Caki2 (cell line): ENCODE measurements at regions not wholly inside any gene's neighbourhood (a gene's known extent, or its start where the extent isn't known, plus 50 kb on each side); places are given as distances from the start of the nearest gene placed in this dataset.

Experiments
- DNase-seq: peaks from one replicate; pipeline ENCODE4 v3.0.0-alpha.2; 2015; ENCODE audit warnings: low read depth
- in situ Hi-C: cut with HindIII; loops from 2 replicates; pipeline ENCODE4 v1.10.0; 2016; ENCODE audit warnings: low sequenced_read_pairs, low pct_unique_long_range_greater_than_20kb, mixed read lengths

DNA sequence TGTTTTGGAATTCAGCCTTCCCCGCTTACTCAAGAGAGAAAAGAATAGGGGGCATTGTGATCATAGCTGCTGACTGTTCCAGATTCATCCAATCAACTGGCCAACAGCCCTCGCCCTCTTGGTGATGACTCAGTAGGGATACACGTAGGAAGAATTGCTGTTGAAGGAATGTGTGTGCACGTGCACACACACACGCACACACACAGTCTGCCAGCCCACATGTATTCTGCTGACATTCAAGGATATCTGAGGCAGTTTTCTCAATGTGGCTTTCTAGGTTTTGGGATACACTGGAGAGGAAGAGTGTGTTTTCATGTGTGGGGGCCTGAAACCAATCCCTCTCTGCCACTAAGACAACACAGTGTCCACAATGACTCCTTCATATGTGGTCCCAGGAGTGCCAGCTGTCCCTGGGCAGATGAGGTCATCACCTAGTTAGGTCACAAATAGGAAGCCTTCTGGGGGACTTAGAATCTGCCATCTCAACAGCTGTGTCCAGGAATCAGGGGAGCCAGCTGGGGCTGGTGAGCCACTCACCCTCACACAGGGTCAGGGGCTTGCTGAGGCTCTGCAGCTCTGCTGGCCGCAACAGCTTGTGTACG is 352.6 kb downstream of the SS18 start:
- in situ Hi-C loops, result no loop called here
- DNase-seq, result peak; percentile 78

DNA sequence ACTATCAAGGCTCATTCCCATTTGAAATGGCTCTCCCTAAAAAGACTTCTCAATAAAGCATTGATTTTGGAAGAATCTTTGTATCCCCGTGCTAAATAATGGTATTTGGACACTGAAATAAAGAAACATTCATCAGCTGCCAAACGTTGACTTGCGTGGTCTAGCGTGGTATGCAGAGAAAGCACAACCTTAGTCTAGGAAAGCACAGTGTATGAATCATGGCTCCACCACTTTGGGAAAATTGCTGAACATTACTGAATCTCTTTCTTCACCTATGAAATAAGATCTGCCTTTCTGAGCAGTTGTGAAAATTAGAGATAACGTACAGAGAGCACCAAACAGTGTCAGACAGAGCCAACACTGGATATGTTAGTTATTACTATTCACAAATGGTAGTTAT is 353.9 kb downstream of the SS18 start:
- DNase-seq, result no peak
- in situ Hi-C loops, result no loop called here

DNA sequence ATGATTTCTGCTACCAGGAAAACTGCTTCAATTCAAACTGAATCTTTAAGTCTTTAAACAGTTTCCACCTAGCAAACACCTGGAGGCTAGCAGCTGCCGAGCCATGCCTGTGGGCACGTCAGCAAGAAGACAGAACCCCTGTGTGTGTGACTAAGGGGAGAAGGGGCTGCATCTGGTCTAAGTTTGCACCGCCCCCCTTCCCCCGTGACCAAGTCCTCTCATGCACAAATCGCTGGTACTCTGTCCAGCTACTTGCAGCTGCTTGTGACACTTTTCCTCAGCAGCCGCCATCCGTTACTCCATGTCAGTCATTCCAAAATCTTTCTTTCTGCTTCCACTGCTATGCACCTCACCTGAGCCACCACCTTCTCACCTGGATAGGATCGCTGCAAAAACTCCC is 355.0 kb downstream of the SS18 start:
- in situ Hi-C loops, result no loop called here
- DNase-seq, result no peak

DNA sequence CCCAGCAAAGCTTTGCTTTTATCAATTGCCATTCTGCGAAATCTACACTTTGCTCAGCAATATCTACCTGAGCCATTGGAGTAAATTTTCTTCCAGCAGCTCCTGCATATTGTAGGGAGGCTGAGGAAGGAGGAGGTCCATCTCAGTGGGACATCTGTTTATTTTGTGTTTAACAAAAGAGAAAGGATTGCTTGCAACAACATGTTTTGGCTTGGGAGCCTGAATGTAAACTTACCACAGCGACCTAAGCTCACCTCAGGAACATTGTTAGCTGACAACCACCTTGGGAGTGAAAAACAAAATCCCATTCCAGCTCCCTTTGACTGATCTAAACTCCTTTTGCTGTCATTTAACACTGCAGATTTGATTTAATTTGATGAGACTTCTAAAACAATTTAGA is 356.1 kb downstream of the SS18 start:
- no peak for DNase-seq
- in situ Hi-C loops, result no loop called here

DNA sequence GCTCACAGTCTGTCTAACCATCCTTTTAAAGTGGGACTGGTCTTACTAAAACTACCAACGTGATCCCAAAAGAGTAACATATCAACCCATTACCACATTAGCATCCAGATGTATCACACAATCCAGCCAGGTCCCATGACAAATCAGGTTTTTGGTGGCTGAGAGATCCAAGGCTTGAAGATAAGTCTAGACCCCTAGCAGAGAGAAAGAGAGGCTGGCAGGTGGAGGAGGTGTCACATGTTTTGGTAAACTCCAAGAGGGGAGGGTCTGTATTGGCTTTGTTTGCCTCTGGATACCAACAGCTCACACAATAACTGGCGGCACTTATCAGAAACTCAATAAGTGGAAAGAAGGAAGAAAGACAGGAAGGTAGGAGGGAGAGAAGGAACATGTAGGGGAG is 357.6 kb downstream of the SS18 start:
- DNase-seq, result no peak
- in situ Hi-C loops, result no loop called here

DNA sequence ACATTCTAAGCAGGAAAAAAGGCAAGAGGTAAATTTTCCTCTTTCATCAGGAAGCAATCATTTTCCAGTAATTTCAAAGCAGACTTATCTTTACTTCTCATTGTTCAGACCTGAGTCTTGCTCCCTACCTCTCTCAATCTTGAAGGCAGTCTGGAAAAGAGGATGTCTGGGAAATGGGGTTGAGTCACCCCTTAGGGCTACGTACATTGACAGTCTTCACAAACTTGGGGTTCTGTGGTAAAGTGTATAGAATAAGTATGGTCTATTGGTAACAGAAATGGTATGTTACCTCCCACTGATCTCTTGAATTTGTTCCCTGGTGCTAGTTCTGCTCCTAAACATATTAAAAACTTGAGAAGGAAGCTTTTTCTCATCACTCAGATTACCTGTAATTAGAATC is 361.3 kb downstream of the SS18 start:
- DNase-seq, result no peak
- in situ Hi-C loops, result no loop called here

DNA sequence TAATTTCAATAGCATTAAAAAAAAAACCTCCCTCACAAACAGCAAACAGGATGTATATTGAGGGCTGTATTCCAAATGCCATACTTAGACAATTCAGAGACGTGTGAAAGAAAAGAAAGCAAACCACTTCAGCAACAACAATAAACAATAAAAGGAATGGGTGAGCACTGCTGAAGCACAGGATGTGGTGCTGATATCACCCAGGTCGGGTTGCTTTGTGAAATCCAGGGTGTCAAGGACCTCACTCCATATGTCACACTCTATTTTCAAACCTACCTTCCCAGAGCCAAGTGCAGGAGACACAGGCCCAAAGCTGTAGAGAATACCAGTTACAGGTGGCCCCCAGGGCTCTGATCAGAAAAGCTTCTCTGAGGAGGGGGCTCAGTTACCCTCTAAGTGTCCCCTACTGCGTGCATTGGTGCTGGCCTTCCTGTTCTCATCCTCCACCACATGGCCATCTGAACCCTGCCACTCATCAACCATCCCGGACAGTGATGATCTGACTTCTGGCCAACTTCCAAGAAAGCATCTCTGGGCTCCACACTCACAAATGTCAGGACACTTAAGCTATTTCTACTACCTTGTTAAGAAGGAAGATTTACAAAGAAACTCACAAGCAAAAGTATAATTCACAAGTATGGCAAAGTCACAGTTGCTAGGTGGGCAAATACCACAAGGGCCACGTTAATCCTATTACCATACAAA is 363.0 kb downstream of the SS18 start:
- in situ Hi-C loops, result no loop called here
- DNase-seq, result no peak

DNA sequence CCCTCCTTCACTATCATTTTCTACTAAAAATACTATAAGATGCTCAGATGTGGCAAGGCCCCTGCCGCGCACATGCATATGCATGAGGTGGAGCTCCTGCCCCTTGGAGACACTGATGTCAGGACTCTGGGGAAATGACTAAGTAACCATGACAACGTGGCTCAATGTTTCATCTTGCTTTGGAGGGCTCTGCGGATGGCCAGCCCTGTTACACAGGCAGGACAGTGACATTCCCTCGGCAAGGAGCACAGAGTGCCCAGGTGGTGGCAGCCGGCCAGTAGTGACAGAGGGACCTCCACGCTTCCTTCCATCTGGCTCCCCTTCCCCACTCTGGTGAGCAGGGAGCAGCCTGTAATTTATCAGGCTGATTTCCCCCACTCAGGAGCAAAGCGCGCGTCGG is 364.1 kb downstream of the SS18 start:
- no peak for DNase-seq
- in situ Hi-C loops, result no loop called here

DNA sequence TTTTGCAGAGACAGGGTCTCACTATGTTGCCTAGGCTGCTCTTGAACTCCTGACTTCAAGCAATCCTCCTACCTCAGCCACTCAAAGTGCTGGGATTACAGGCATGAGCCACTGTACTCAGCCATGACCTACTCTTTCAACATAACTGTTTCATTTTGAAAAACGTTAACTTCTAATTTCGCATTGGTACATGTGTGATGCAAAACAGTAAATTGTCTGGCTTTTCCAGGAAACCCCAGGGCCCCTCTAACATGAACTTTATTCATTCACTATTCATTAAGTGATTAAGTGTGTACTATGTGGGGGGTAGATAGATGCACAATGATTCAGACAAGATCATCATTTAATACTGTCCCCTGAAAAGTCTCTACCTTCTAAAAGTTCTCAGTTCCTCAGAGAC is 364.9 kb downstream of the SS18 start:
- in situ Hi-C loops, result no loop called here
- DNase-seq, result no peak

DNA sequence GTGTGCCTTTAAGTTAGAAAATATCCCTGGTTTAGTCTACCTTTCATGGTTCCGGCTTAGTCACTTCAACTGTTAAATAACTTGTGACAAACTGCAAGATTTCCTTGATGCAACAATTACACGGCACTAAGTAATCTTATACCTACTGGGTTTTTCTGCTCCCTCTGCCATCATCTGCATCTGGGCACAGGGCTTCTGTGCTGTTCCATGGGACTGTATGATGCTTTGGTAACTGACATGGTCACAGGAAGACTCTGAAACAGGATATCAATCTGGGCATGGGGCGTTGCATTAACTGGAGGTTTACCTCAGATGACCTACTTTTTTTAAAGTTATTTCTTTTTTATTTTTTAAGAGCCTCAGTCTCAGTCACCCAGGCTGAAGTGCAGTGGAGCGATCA is 365.4 kb downstream of the SS18 start:
- DNase-seq, result no peak
- in situ Hi-C loops, result no loop called here

DNA sequence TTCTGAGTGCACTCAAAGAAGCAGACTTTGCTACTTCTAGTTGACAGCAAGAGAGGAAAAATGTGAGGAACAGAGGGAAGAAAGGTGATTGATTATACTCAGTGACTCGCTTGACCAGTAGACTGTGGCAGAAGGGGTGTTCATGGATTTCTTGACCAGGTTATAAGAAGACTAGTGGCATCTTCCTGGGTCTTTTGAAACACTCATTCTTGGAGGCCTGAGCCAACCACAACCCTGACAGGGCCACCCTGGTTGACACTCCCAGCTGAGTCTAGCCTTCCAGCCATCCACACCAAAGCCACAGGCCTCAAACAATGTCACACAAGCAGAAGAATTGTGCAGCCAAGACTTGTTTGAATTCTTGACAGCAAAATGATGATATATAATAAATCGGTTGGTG is 366.3 kb downstream of the SS18 start:
- in situ Hi-C loops, result no loop called here
- peak; percentile 34 for DNase-seq

DNA sequence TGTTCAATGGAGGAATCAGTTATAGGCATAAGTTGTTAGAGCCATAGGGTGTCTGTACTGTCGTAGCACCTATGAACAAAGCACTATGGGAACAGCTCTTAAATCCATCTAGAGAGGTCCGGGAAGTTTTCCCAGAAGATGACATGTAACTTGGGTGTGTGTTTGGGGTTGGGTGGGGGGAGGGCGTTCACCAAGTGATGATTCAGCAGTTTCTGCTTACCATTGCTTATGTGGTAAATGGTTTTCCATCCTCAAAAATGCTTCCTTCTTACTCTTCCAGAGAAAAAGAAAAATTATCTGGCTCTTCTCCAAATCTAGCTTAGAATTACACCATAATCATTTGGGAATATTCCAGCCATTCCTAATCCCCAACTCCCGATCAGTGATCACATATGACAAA is 361.1 kb upstream of the ZNF521 start:
- in situ Hi-C loops, result no loop called here
- no peak for DNase-seq

DNA sequence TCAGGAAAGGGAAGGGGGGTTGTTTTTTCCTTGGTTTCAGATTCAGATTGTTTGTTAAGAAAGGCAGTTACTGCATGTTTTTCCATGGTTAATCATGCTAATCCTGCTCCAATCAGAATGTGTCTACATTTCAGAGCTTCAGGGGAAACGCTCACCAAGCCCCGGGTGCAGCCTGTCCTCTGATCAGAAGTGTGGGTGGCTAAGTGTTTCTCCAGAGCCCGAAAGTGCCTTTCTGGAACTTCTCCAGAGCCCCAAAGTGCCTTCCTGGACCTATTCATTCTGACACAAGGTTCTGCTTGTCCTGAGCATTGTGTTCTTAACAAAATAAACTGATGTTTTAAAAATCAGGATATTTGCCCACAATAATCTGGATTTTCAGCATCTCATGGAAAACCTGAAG is 359.0 kb upstream of the ZNF521 start:
- in situ Hi-C loops, result no loop called here
- no peak for DNase-seq

DNA sequence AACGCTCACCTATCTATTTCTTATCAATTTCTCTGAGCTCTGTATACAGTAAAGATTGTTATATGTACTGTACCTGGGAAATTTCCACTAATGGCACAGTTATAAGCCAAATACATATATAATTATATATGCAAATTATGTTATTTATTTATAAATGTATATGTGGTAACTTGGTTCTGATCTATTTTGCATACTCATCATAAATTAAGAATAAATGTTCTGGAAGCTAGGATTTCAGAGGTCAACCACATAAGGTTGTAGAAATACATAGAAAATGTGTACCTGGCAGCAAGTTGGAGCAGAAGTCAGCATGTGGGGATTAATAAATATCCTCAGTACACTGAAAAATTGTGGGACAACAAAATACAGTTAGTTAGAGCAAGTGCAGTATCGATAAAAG is 353.7 kb upstream of the ZNF521 start:
- no peak for DNase-seq
- in situ Hi-C loops, result no loop called here

DNA sequence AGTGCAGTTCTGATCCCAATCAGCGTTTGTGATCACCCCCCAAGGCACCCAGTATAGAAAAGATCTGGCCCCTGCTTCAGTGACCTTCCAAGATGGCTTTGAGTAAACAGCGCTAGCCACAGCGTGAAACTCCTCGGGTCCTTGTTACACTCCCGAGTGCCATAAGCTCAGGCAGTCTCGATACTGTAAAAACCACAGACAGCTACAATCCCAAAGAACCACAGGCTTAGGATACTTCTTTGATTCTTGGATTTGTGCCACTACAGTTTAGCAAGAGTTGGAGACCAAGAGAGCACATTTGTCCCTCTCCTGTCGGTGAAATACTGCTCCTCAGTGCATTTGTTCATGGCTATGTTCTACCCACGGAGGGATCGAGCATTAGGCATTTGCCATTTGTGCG is 352.5 kb upstream of the ZNF521 start:
- no peak for DNase-seq
- in situ Hi-C loops, result no loop called here

DNA sequence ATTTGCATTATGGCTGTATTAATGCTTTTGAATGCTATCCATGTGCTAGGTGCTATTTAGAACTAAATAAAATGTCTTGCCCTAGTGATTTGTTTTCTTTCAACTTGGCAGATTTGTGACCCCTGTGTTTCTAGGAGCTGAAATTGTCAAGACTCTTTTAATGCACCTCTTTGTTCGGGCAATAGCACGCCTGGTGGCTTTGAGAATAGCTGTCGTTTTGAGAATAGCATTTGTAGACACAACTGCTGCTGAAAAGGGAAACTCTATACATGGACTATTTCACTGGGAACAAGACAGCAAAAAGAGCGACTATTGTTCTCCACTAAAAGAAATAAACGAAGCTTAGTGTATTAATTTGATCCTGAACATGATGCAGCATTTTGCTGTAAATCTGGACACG is 352.1 kb upstream of the ZNF521 start:
- no peak for DNase-seq
- in situ Hi-C loops, result no loop called here

DNA sequence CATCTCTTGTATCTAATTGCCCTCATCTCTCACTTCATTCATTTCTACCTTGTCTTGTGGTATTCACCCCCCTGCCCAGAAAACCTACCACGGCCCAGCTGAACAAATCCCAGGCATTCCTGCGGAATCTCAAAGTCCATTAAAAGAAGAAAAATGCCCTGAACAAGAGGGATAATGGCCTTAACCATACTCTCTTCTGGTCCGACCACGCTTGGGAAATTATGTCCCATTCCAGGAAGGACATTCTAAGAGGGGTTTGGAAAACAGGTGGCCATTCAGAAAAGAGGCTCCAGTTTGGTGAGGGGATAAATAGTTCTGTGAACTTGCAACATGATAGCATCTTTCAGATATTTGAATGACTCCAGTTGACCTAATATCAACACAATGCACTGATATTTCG is 349.9 kb upstream of the ZNF521 start:
- in situ Hi-C loops, result no loop called here
- no peak for DNase-seq

DNA sequence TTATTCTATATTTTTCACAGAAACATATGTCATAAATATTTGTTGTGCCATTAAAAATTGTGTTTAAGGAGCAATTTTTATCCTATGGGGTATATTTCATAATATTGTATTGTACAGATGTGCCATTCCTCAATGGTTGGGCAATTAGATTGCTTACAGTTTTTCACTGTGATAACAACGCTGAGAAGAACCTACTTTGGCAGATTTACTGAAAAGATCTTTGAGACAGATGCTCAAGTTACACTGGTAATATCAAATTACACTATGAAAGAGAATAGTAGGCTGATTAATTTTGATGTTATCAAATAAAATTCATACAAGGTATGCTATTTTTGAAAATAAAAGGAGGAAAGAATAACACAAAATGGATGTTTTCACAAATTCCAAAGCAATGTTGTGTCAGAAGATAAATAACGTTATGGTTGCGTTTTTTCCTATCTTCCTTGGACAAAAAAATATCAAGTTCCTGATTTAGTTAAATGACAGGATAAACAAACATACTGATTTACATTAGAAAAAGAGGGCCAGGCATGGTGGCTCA is 335.1 kb upstream of the ZNF521 start:
- in situ Hi-C loops, result no loop called here
- no peak for DNase-seq

DNA sequence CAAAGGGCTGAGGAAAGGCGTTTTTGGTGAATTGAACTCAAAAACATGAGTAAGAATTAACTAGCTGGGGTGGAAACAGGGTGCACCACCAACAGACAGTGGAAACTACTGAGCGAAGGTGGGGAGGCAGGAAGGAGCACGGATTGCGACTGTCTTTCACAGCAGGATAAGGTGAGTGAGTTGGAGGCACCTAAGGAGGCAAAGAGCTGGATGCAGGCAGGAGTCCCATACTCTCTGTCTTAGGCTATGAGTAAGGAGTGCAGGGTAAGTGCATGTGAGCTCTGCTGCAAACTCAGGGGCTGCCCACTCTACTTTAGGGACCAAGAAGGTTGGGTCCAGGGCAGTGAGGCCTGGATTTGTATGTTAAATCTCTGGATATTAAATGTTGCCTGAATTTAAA is 333.1 kb upstream of the ZNF521 start:
- in situ Hi-C loops, result no loop called here
- DNase-seq, result no peak

DNA sequence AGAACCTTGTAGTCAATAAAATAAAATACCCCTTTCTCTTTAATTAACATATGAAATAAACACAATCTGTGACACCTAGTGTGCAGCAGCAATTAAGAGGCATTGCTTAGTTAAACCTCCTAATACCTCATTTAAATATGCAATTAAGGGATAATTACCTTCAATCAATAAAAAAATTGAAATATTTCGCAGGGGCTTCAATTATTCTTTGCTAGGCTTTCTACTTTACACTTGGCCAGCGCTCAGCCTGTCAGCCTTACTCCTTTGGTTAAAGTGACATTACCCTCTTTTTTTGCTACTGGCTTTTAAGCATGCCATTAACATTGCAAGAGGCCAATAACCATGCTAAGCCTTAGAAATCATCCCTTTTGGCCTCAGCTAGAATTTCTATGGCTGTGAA is 327.5 kb upstream of the ZNF521 start:
- DNase-seq, result no peak
- in situ Hi-C loops, result no loop called here
